Uterus (tissue), 3 donors: ENCODE measurements at regions not wholly inside any gene's neighbourhood (a gene's known extent, or its start where the extent isn't known, plus 50 kb on each side); places are given as distances from the start of the nearest gene placed in this dataset.

Source experiments
- DNase-seq, 2 donors: peaks; one replicate each; pipeline ENCODE4 v3.0.0-alpha.2; 2019 to 2020
- H3K27ac ChIP-seq, 2 donors: fragments of 200-600 bp; sonication (generic); 1 replicate in 1 of 2; 2 replicates in 1 of 2; pipeline ENCODE4 v1.5.1; 2016 to 2018
- H3K27me3 ChIP-seq, 2 donors: fragments of 200-600 bp; sonication (generic); one replicate each; pipeline ENCODE4 v1.5.1; 2018 to 2019; ENCODE audit warnings: control low read depth in 1 of 2
- H3K36me3 ChIP-seq, 2 donors: fragments of 200-600 bp; sonication (generic); one replicate each; pipeline ENCODE4 v1.5.1; 2019; ENCODE audit warnings: control low read depth in 1 of 2
- H3K4me1 ChIP-seq, 2 donors: fragments of 200-600 bp; sonication (generic); one replicate each; pipeline ENCODE4 v1.5.1; 2018 to 2019; ENCODE audit warnings: control low read depth in 1 of 2
- H3K4me3 ChIP-seq, 2 donors: fragments of 200-600 bp; sonication (generic); 1 replicate in 1 of 2; 2 replicates in 1 of 2; pipeline ENCODE4 v1.5.1; 2018 to 2019; ENCODE audit warnings: mild to moderate bottlenecking in 1 of 2
- H3K9me3 ChIP-seq, 2 donors: fragments of 200-600 bp; sonication (generic); one replicate each; pipeline ENCODE4 v1.5.1; 2019; ENCODE audit warnings: control low read depth in 1 of 2
- POLR2A ChIP-seq, 2 donors: fragments of 450-650 bp; IDR thresholded peaks; one replicate each; pipeline ENCODE4 v1.6.1; 2016; ENCODE audit warnings: antibody characterized with exemption in 2 of 2, mild to moderate bottlenecking in 1 of 2, moderate library complexity in 1 of 2
- intact Hi-C: fragments of 100-400 bp; cut with DNase I; formaldehyde crosslinking; loops from one replicate; pipeline ENCODE4 v1.15.1; 2023; ENCODE audit warnings: low total_unique reads
- TF ChIP-seq, protein P1 (sequence below), 4 experiments: fragments of 200-600 bp in 2 of 4; fragments of 450-650 bp in 2 of 4; sonication (generic) in 2 of 4; IDR thresholded peaks; one replicate each; pipeline ENCODE4 v1.5.1; 2016 to 2019; ENCODE audit warnings: antibody characterized with exemption in 4 of 4, mild to moderate bottlenecking in 2 of 4, moderate library complexity in 1 of 4
- donor health status: DM: yes; HTN: yes; CAD: no.

DNA sequence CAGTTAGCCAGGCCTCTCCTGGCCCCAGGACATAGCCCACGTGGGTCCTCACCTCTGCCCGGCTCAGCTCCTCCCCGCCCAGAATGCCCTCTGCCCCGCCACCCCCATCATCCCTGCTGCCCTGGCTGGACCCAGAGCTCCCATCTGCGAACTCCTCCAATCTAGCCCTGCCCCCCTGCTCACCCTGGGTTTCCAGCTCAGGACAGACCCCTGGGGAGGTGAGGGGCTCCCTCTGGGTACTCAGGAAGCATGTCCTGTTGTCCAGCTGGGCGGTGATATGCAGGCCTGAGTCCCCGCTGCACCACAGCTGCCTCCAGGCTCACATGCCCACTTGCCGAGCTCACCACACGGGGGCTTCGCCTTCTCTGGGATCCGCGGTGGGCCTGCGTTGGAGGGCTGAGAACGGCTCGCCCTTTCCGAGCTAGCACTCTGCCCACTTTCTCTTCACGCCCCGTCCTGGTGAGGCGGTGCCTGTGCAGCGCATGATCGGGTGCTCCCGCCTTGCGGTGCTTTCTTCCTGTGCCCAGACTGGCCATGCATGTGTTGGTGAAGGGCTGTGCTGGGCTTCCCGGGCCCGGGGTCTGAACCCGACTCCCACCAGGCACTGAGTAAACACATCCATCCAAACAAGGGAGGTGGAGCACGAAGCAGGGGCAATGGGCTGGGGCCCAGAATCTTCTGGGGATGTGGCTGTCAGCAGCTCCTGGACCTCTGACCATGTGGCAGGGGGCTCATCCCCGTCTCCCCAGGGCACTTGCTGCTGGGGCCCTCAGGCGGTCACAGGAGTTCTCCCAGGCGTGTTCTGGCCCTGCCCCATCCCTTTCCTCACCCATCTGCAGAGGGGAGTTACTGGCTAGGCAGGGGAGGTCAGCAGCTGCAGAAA lies 74.3 kb downstream of the RGS12 start:
- Histone ChIP-seq H3K9me3 (no peaks in the 10 kb centered on the region), H3K4me1 (peaks cover 0 to 15% of the 10 kb centered on the region in 2 donors), H3K36me3 (no peaks in the 10 kb centered on the region), H3K27ac (no peak overlapping the region), H3K4me3 (no peak overlapping the region), H3K27me3 (no peaks in the 10 kb centered on the region)
- intact Hi-C loops = no loop called here
- TF ChIP-seq POLR2A (IDR thresholded peaks at IDR 0.05) = no peak
- TF ChIP-seq, protein P1, sequence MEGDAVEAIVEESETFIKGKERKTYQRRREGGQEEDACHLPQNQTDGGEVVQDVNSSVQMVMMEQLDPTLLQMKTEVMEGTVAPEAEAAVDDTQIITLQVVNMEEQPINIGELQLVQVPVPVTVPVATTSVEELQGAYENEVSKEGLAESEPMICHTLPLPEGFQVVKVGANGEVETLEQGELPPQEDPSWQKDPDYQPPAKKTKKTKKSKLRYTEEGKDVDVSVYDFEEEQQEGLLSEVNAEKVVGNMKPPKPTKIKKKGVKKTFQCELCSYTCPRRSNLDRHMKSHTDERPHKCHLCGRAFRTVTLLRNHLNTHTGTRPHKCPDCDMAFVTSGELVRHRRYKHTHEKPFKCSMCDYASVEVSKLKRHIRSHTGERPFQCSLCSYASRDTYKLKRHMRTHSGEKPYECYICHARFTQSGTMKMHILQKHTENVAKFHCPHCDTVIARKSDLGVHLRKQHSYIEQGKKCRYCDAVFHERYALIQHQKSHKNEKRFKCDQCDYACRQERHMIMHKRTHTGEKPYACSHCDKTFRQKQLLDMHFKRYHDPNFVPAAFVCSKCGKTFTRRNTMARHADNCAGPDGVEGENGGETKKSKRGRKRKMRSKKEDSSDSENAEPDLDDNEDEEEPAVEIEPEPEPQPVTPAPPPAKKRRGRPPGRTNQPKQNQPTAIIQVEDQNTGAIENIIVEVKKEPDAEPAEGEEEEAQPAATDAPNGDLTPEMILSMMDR (IDR thresholded peaks at IDR 0.05) = no peak
- no peak for DNase-seq

DNA sequence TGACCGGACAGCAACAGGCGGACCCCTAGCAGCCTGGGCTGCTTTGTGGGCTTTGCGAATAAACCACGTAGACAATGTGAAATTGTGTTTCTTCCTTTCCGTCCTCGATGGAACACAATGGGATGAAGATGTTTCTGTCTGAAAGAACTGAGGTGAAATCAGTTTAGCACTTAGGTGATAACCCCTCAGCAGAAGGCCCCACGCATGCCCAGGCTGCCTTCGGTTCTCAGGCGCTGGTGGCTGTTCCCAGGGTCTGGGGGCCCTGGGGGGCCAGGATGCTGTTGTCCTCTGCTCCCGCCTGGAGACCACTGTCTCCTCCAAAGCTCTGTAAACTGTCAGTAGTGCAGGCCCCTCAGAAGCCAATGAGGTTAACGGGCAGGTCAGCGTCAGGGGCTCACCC lies 73.9 kb upstream of the HGFAC start:
- Histone ChIP-seq H3K9me3 (no peaks in the 10 kb centered on the region), H3K36me3 (no peaks in the 10 kb centered on the region), H3K4me1 (peaks cover 0 to 15% of the 10 kb centered on the region in 2 donors), H3K27me3 (no peaks in the 10 kb centered on the region), H3K4me3 (no peak overlapping the region), H3K27ac (no peak overlapping the region)
- intact Hi-C loops = no loop called here
- TF ChIP-seq POLR2A (IDR thresholded peaks at IDR 0.05) = no peak
- TF ChIP-seq, protein P1 (IDR thresholded peaks at IDR 0.05) = no peak
- DNase-seq = no peak

DNA sequence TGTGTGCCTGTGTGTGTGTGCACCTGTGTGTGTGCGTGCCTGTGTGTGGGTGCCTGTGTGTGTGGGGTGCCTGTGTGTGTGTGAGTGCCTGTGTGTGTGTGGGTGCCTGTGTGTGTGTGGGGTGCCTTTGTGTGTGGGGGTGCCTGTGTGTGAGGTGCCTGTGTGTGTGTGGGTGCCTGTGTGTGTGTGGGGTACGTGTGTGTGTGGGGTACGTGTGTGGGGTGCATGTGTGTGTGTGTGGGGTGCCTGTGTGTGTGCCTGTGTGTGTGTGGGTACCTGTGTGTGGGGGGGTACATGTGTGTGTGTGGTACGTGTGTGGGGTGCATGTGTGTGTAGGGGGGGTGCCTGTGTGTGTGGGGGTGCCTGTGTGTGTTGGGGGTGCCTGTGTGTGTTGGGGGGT lies 73.4 kb upstream of the HGFAC start:
- H3K27ac ChIP-seq = no peak overlapping the region
- no peak for DNase-seq
- intact Hi-C loops = no loop called here
- H3K27me3 ChIP-seq = no peaks in the 10 kb centered on the region
- TF ChIP-seq POLR2A (IDR thresholded peaks at IDR 0.05) = no peak
- TF ChIP-seq, protein P1 (IDR thresholded peaks at IDR 0.05) = no peak
- no peak overlapping the region for H3K4me3 ChIP-seq
- no peaks in the 10 kb centered on the region for H3K36me3 ChIP-seq
- H3K9me3 ChIP-seq = no peaks in the 10 kb centered on the region
- H3K4me1 ChIP-seq = peaks cover 0 to 15% of the 10 kb centered on the region in 2 donors

DNA sequence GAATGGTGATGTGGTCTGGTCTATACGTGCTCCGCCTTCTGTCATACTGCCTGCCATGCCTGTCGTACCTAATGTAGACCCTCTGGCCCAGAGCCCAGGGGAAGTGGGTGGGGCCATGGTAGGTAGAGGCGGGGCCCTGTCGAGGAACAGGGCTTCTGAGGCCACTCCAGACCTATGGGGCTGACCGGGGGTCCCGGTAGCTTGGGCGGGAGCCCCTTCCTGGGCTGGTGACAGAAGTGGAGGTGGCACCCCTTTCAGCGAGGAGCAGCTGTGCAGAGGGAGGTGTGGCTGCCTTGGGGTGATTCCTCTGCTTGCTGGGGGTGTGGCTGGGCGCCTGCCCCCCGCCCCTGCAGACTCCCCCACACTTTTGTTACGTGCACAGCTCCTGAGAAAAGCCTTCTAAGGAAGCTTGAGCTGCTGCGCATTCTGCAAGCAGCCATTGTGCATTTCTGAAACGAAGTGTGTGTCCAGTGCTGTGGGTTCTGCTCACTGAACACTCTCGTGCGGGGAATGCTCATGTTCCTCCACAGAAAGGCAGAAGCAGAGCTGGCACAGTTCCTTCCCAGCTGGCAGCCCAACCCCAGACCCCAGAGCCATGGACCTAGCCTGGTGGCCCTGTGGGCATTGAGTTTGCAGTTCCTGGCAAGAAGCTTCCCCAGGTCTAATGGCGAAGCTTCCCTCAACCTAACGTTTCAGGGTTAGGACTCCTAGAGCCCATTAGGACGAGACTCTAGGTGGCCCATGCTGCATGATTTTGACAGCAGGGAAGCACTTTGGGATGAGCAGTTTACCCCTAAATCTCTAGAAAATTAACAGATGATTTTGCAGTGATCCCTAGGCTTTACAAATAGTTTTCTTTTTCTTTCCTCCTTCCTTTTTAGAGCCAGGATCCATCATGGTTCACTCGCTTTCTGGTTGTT lies 72.7 kb upstream of the HGFAC start:
- Histone ChIP-seq H3K36me3 (no peaks in the 10 kb centered on the region), H3K27me3 (no peaks in the 10 kb centered on the region), H3K9me3 (no peaks in the 10 kb centered on the region), H3K27ac (peak overlapping the region in 1 of 2 donors; percentile 15), H3K4me3 (no peak overlapping the region), H3K4me1 (peaks cover 0 to 15% of the 10 kb centered on the region in 2 donors)
- intact Hi-C loops = no loop called here
- peak in 1 of 2 donors; percentile 16 for DNase-seq
- TF ChIP-seq POLR2A (IDR thresholded peaks at IDR 0.05) = no peak
- TF ChIP-seq, protein P1 (IDR thresholded peaks at IDR 0.05) = no peak
